Naive thymus-derived CD4-positive, alpha-beta T cell (primary cell): ENCODE measurements at regions not wholly inside any gene's neighbourhood (a gene's known extent, or its start where the extent isn't known, plus 50 kb on each side); places are given as distances from the start of the nearest gene placed in this dataset.
A peak's percentile ranks its signal among the peaks of the same experiment; 100 is the strongest.

Experiments used
- ATAC-seq: fragments of 150-1000 bp; cut with Tn5 transposase; 2 replicates; pipeline ENCODE4 v1.10.0; 2021; ENCODE audit warnings: mild to moderate bottlenecking, moderate library complexity
- CTCF ChIA-PET: fragments of 350-600 bp; sonication (Branson Sonifier 250); formaldehyde crosslinking; loops from one replicate; lab custom pipeline; 2021; ENCODE audit warnings: antibody characterized with exemption; lab: Charles Lee
- POLR2A ChIA-PET: fragments of 350-600 bp; sonication (Branson Sonifier 250); formaldehyde crosslinking; loops from one replicate; lab custom pipeline; 2021; ENCODE audit warnings: antibody characterized with exemption, inconsistent platforms; lab: Charles Lee
- DNase-seq, 9 donors: peaks; one replicate each; pipeline versions ENCODE4 v3.0.0 to v3.0.0-alpha.2; 2020 to 2022; ENCODE audit warnings: mixed read lengths in 1 of 9
- H3K27ac ChIP-seq: one replicate; pipeline ENCODE4 v1.7.0; 2013; ENCODE audit warnings: mild to moderate bottlenecking, low read depth, low read length, moderate library complexity
- H3K27me3 ChIP-seq, 2 donors: one replicate each; pipeline ENCODE4 v1.7.0; 2013; ENCODE audit warnings: low read length in 2 of 2, mild to moderate bottlenecking in 2 of 2, moderate library complexity in 2 of 2; ENCODE audit not compliant: control insufficient read depth in 2 of 2, insufficient read depth in 2 of 2
- H3K36me3 ChIP-seq, 3 experiments: 1 replicate in 2 of 3; 2 replicates in 1 of 3; pipeline ENCODE4 v1.7.0; 2013; ENCODE audit warnings: low read length in 3 of 3, mild to moderate bottlenecking in 3 of 3, moderate library complexity in 1 of 3; ENCODE audit not compliant: insufficient read depth in 3 of 3, control insufficient read depth in 2 of 3
- H3K4me1 ChIP-seq, 2 donors: one replicate each; pipeline ENCODE4 v1.7.0; 2013; ENCODE audit warnings: low read length in 2 of 2, mild to moderate bottlenecking in 2 of 2, moderate library complexity in 1 of 2; ENCODE audit not compliant: control insufficient read depth in 2 of 2, insufficient read depth in 2 of 2
- H3K4me3 ChIP-seq: 2 replicates; pipeline ENCODE4 v1.7.0; 2013; ENCODE audit warnings: mild to moderate bottlenecking, low read length
- H3K9me3 ChIP-seq, 3 experiments: 1 replicate in 2 of 3; 2 replicates in 1 of 3; pipeline ENCODE4 v1.7.0; 2013; ENCODE audit warnings: low read length in 3 of 3; ENCODE audit not compliant: control insufficient read depth in 2 of 3
- H3K27ac Mint-ChIP-seq, 9 donors: one replicate each; pipeline ENCODE4 v1.8.0; 2020 to 2022; ENCODE audit warnings: mixed read lengths in 9 of 9, mild to moderate bottlenecking in 8 of 9, moderate library complexity in 5 of 9, inconsistent platforms in 2 of 9
- H3K27me3 Mint-ChIP-seq, 5 donors: one replicate each; pipeline ENCODE4 v1.8.0; 2021 to 2022; ENCODE audit warnings: mixed read lengths in 5 of 5, mild to moderate bottlenecking in 1 of 5
- H3K36me3 Mint-ChIP-seq, 5 donors: one replicate each; pipeline ENCODE4 v1.8.0; 2020 to 2022; ENCODE audit warnings: mixed read lengths in 5 of 5, mild to moderate bottlenecking in 3 of 5, inconsistent platforms in 1 of 5
- H3K4me1 Mint-ChIP-seq, 7 donors: one replicate each; pipeline ENCODE4 v1.8.0; 2020 to 2022; ENCODE audit warnings: mixed read lengths in 7 of 7, mild to moderate bottlenecking in 3 of 7, inconsistent platforms in 1 of 7
- H3K4me3 Mint-ChIP-seq, 10 donors: one replicate each; pipeline ENCODE4 v1.8.0; 2020 to 2022; ENCODE audit warnings: mild to moderate bottlenecking in 10 of 10, mixed read lengths in 10 of 10, moderate library complexity in 6 of 10, inconsistent platforms in 2 of 10
- H3K9me3 Mint-ChIP-seq, 11 donors: one replicate each; pipeline ENCODE4 v1.8.0; 2020 to 2022; ENCODE audit warnings: mixed read lengths in 11 of 11, mild to moderate bottlenecking in 4 of 11, inconsistent platforms in 1 of 11, moderate library complexity in 1 of 11
- intact Hi-C, 2 donors: fragments of 100-400 bp; cut with micrococcal nuclease; formaldehyde crosslinking; loops; one replicate each; pipeline ENCODE4 v1.15.1; 2023

GRCh38 chr16:54460263-54460860 is 173.8 kb upstream of the IRX3 start:
- no peak for ATAC-seq
- Mint-ChIP-seq H3K4me3 (no peak overlapping the region), H3K4me1 (no peaks in the 10 kb centered on the region), H3K27ac (no peak overlapping the region), H3K36me3 (peaks cover 0 to 5% (median 0%) of the 10 kb centered on the region in 5 donors), H3K9me3 (peaks cover 0 to 39% (median 14%) of the 10 kb centered on the region in 11 donors), H3K27me3 (peaks cover 0 to 11% (median 8%) of the 10 kb centered on the region in 5 donors)
- intact Hi-C loops: no loop called here
- Histone ChIP-seq H3K27ac (no peak overlapping the region), H3K9me3 (peaks cover 0 to 4% (median 0%) of the 10 kb centered on the region in 3 experiments), H3K4me3 (no peak overlapping the region), H3K36me3 (no peaks in the 10 kb centered on the region), H3K27me3 (no peaks in the 10 kb centered on the region), H3K4me1 (no peaks in the 10 kb centered on the region)
- DNase-seq: no peak
- ChIA-PET CTCF (no interaction called here), POLR2A (no interaction called here)

DNA sequence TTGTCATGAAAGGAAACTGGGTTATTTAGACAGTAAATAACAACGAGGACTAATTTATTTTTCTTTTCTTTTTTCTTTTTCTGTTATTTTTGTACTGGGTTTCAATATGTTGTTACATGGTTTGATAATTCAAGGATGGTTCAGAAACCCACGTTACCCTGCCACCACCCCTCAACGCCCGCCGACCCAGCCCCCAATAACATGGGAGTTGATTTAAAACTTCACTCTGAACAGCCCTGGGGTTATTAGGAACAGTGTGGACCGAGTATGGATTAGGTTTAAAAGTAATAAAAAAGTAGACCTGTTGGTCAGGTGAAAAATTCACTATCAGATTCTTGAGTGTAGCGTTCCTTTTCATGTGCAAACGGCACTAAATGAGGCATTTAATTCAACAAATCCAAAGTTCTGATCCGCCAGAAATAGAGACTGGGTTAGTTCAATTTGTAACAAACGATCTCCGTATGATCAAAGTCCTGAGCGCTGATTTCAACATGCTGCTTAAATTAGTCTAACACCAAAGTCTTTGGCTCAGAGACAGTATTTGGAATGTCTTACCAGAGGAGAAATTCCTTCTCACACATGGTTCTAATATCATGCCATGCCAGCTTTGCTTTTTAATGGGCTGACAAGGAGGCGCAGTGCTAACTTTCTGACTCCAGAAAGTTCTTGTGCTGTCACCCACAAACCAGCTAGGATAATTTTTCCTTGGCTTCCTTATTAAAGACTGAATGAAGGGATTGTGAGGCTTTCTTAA is 173.1 kb upstream of the IRX3 start:
- no peak overlapping the region for H3K4me3 Mint-ChIP-seq
- H3K27me3 Mint-ChIP-seq: peaks cover 0 to 11% (median 8%) of the 10 kb centered on the region in 5 donors
- POLR2A ChIA-PET: no interaction called here

GRCh38 chr16:54458923-54459322 is 172.3 kb upstream of the IRX3 start:
- intact Hi-C loops: no loop called here
- Histone ChIP-seq H3K27me3 (no peaks in the 10 kb centered on the region), H3K4me1 (no peaks in the 10 kb centered on the region), H3K4me3 (no peak overlapping the region), H3K36me3 (no peaks in the 10 kb centered on the region), H3K27ac (no peak overlapping the region), H3K9me3 (peaks cover 0 to 2% (median 0%) of the 10 kb centered on the region in 3 experiments)
- CTCF ChIA-PET: no interaction called here
- peaks cover 0 to 5% (median 0%) of the 10 kb centered on the region in 7 donors for H3K4me1 Mint-ChIP-seq
- H3K27ac Mint-ChIP-seq: no peak overlapping the region
- ATAC-seq (no peak), DNase-seq (no peak)
- H3K27me3 Mint-ChIP-seq: peaks cover 0 to 14% (median 7%) of the 10 kb centered on the region in 5 donors
- peaks cover 0 to 26% (median 7%) of the 10 kb centered on the region in 11 donors for H3K9me3 Mint-ChIP-seq
- POLR2A ChIA-PET: no interaction called here
- no peak overlapping the region for H3K4me3 Mint-ChIP-seq
- H3K36me3 Mint-ChIP-seq: peaks cover 0 to 5% (median 0%) of the 10 kb centered on the region in 5 donors

More for the DNA sequence above, 173.1 kb upstream of the IRX3 start:
- intact Hi-C loops: no loop called here
- H3K27me3 ChIP-seq: no peaks in the 10 kb centered on the region
- H3K4me1 ChIP-seq: no peaks in the 10 kb centered on the region
- no peak overlapping the region for H3K4me3 ChIP-seq
- Mint-ChIP-seq H3K27ac (no peak overlapping the region), H3K4me1 (peaks cover 0 to under 1% (median 0%) of the 10 kb centered on the region in 7 donors), H3K9me3 (peaks cover 0 to 34% (median 11%) of the 10 kb centered on the region in 11 donors), H3K36me3 (peaks cover 0 to 5% (median 0%) of the 10 kb centered on the region in 5 donors)
- no peaks in the 10 kb centered on the region for H3K36me3 ChIP-seq
- ATAC-seq: no peak
- H3K27ac ChIP-seq: no peak overlapping the region
- CTCF ChIA-PET: no interaction called here
- DNase-seq: no peak
- peaks cover 0 to 4% (median 0%) of the 10 kb centered on the region in 3 experiments for H3K9me3 ChIP-seq

DNA sequence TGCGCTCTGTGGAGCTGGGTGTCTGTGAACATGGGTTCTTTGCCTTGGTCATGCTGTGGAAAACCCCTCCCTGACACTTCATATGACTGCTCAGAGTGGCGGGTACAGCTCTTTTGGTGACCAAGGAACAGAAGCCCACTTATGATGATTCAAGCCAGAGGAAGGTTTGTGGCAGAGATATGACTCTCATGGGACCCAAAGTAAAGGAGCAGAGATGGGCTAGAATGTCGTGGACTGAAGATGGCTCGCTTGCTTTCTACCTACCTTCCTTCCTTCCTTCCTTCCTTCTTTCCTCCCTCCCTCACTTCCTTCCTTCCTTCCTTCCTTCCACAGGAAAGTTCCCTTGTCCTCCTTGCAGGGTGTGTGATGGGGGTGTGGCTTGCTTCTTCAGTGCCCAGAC is 169.7 kb upstream of the IRX3 start:
- intact Hi-C loops: no loop called here
- CTCF ChIA-PET: no interaction called here
- no peak overlapping the region for H3K27ac ChIP-seq

DNA sequence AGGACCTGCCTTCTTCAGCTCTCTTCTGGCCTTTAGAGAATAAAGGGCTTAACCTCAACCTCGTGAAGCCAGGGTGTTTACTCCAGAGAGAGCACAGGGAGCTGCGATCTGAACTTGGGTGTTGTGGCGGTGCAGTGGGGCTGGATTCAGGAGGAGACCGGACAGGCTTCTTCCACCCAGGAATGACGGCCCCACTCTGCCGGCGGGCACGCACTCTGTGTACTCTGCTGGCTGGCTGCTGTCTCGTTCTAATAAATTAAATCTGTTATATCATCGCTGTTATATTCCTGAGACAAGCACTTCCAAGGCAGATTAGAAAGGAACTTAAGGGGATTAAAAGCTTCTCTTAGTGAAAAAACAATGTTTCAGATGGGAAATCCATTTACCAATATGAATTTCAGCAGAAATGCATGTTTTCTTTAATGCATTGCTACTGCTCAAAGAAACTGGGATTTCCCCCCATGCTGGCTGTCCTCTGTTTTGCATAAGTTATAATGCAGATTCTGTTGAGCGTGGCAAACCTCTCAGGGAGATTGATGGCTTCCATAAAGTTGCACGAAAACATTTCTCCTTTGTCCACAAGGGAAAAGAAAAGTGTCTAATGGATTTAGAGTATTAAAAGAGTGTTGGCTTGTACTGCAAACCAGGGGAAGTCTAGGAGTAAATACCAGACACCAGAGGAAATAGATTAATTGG is 168.6 kb upstream of the IRX3 start:
- Histone ChIP-seq H3K4me1 (no peaks in the 10 kb centered on the region), H3K27me3 (no peaks in the 10 kb centered on the region), H3K9me3 (no peaks in the 10 kb centered on the region), H3K27ac (no peak overlapping the region), H3K36me3 (no peaks in the 10 kb centered on the region), H3K4me3 (no peak overlapping the region)
- POLR2A ChIA-PET: no interaction called here
- Mint-ChIP-seq H3K4me1 (peaks cover 0 to 6% (median 0%) of the 10 kb centered on the region in 7 donors), H3K36me3 (no peaks in the 10 kb centered on the region), H3K27me3 (peaks cover 0 to 24% (median 15%) of the 10 kb centered on the region in 5 donors), H3K27ac (no peak overlapping the region), H3K4me3 (no peak overlapping the region), H3K9me3 (peaks cover 0 to 5% (median 0%) of the 10 kb centered on the region in 11 donors)
- no peak for DNase-seq
- intact Hi-C loops: no loop called here
- no peak for ATAC-seq
- CTCF ChIA-PET: no interaction called here

More for the DNA sequence above, 169.7 kb upstream of the IRX3 start:
- no peak overlapping the region for H3K4me3 ChIP-seq
- Mint-ChIP-seq H3K27ac (no peak overlapping the region), H3K9me3 (peaks cover 0 to 5% (median 0%) of the 10 kb centered on the region in 11 donors), H3K27me3 (peaks cover 0 to 19% (median 11%) of the 10 kb centered on the region in 5 donors), H3K36me3 (no peaks in the 10 kb centered on the region), H3K4me1 (peaks cover 0 to 6% (median 0%) of the 10 kb centered on the region in 7 donors), H3K4me3 (no peak overlapping the region)
- no peaks in the 10 kb centered on the region for H3K9me3 ChIP-seq
- H3K36me3 ChIP-seq: no peaks in the 10 kb centered on the region
- no peaks in the 10 kb centered on the region for H3K27me3 ChIP-seq
- H3K4me1 ChIP-seq: no peaks in the 10 kb centered on the region
- DNase-seq (no peak), ATAC-seq (no peak)
- POLR2A ChIA-PET: no interaction called here

- Mint-ChIP-seq H3K27me3 (peaks cover 0 to 27% (median 16%) of the 10 kb centered on the region in 5 donors), H3K36me3 (no peaks in the 10 kb centered on the region), H3K27ac (no peak overlapping the region), H3K4me3 (peak overlapping the region in 1 of 10 donors; percentile 27), H3K9me3 (peaks cover 0 to 5% (median 0%) of the 10 kb centered on the region in 11 donors), H3K4me1 (peaks cover 0 to 6% (median 0%) of the 10 kb centered on the region in 7 donors)
- no peaks in the 10 kb centered on the region for H3K4me1 ChIP-seq
- no peaks in the 10 kb centered on the region for H3K36me3 ChIP-seq
- CTCF ChIA-PET: no interaction called here
- intact Hi-C loops: no loop called here
- ATAC-seq (no peak), DNase-seq (no peak)
- POLR2A ChIA-PET: no interaction called here
- H3K9me3 ChIP-seq: no peaks in the 10 kb centered on the region
- H3K27me3 ChIP-seq: no peaks in the 10 kb centered on the region
- no peak overlapping the region for H3K4me3 ChIP-seq
- H3K27ac ChIP-seq: no peak overlapping the region
These were observed 168.0 kb upstream of the IRX3 start for GRCh38 chr16:54454616-54455015.
